Mucosa of descending colon (tissue), 3 donors: ENCODE measurements at regions not wholly inside any gene's neighbourhood (a gene's known extent, or its start where the extent isn't known, plus 50 kb on each side); places are given as distances from the start of the nearest gene placed in this dataset.
"Not testable (repeated sequence)": the region's sequence is repeated elsewhere in the genome, so short reads cannot be mapped to it uniquely, and the experiment has no call there.

Source experiments
- ATAC-seq: fragments of 200-7000 bp; cut with Tn5 transposase; one replicate; pipeline ENCODE4 v1.9.1; 2020; ENCODE audit warnings: mild to moderate bottlenecking, moderate library complexity
- DNase-seq, 3 donors: peaks; one replicate each; pipeline ENCODE4 v3.0.0-alpha.2; 2020
- H3K36me3 ChIP-seq: fragments of 200-600 bp; one replicate; pipeline ENCODE4 v1.8.0; 2021; ENCODE audit warnings: low read depth, mild to moderate bottlenecking
- H3K4me1 ChIP-seq: fragments of 200-600 bp; one replicate; pipeline ENCODE4 v1.8.0; 2021; ENCODE audit warnings: low read depth, mild to moderate bottlenecking
- H3K4me3 ChIP-seq: fragments of 200-600 bp; one replicate; pipeline ENCODE4 v1.8.0; 2021; ENCODE audit warnings: mild to moderate bottlenecking
- H3K9me3 ChIP-seq: fragments of 200-600 bp; one replicate; pipeline ENCODE4 v1.8.0; 2021; ENCODE audit warnings: mild to moderate bottlenecking
- CTCF ChIP-seq: fragments of 200-600 bp; IDR thresholded peaks from one replicate; pipeline ENCODE4 v1.8.0; 2022; ENCODE audit warnings: antibody characterized with exemption, mild to moderate bottlenecking
- intact Hi-C, 2 donors: fragments of 100-400 bp; cut with DNase I in 1 of 2; cut with micrococcal nuclease in 1 of 2; formaldehyde crosslinking; loops; one replicate each; pipeline versions ENCODE4 v1.11.0 to v1.11.1; 2022; cut with DNase I, micrococcal nuclease
- donor health status: DM: no; HTN: no; CAD: no; lungs with moderate emphysema.
- donor health status: DM: no; HTN: no; CAD: no.
- donor health status: DM: no; HTN: yes; CAD: no.

- intact Hi-C loops: no loop called here
- no peak for DNase-seq
- no peak overlapping the region for H3K4me3 ChIP-seq
- no peaks in the 10 kb centered on the region for H3K4me1 ChIP-seq
- H3K9me3 ChIP-seq: no peaks in the 10 kb centered on the region
- ATAC-seq: no peak
- H3K36me3 ChIP-seq: no peaks in the 10 kb centered on the region
- no peak for TF ChIP-seq CTCF
Observed at GRCh38 chr14:57046175-57046574, 222.5 kb downstream of the EXOC5 start.

DNA sequence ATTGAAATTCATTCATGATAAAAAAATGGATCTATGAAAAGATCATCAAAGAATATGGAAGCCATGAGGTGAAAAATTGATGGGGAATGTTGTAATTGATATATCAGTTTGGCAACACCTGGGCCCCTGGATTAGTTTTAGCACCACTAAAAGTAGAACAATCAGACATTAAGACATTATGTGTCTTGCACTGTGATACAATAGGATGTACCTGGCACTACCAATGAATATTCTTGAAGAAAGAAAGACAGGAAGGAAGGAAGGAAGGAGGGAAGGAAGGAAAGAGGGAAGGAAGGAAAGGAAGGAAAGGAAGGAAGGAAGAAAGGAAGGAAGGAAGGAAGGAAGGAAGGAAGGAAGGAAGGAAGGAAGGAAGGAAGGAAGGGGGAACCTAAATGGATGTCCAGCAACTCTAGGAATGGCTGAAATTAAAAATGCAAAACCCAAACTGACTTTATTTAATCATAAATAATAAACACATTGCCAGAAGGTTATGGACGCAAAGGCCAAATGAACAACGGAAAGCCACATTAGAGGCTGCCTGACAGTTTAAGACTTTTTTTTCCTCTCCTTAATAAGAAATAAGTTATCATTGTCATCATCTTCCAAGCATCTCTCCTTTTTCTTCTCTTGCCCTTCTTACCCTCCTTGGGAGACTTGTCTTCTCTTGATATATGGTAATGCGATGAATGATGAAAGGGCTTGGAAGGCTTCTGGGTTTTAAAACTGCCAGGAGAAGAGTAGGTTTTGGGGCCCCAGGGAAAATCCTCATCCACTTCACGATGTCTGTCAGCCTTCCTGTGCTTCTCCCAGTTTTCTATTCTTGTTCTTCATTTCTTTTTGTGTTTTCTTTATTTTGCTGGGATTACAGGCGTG lies 224.4 kb downstream of the EXOC5 start:
- H3K36me3 ChIP-seq, H3K4me3 ChIP-seq, DNase-seq, H3K9me3 ChIP-seq, intact Hi-C loops, ATAC-seq, H3K4me1 ChIP-seq: not testable (repeated sequence)

GRCh38 chr14:57038689-57039088 lies 228.4 kb upstream of the OTX2 start:
- intact Hi-C loops: no loop called here
- no peaks in the 10 kb centered on the region for H3K4me1 ChIP-seq
- no peak for DNase-seq
- no peaks in the 10 kb centered on the region for H3K36me3 ChIP-seq
- no peak for ATAC-seq
- H3K9me3 ChIP-seq: no peaks in the 10 kb centered on the region
- no peak overlapping the region for H3K4me3 ChIP-seq
- no peak for TF ChIP-seq CTCF

- Histone ChIP-seq H3K36me3 (no peaks in the 10 kb centered on the region), H3K4me3 (no peak overlapping the region), H3K9me3 (no peaks in the 10 kb centered on the region), H3K4me1 (no peaks in the 10 kb centered on the region)
- intact Hi-C loops: no loop called here
- no peak for TF ChIP-seq CTCF
- DNase-seq: no peak
- no peak for ATAC-seq
Observed at GRCh38 chr14:57031474-57031873, 221.2 kb upstream of the OTX2 start.

- DNase-seq (no peak), ATAC-seq (no peak)
- intact Hi-C loops: no loop called here
- no peak overlapping the region for H3K4me3 ChIP-seq
- H3K36me3 ChIP-seq: no peaks in the 10 kb centered on the region
- no peak for TF ChIP-seq CTCF
- H3K4me1 ChIP-seq: no peaks in the 10 kb centered on the region
- H3K9me3 ChIP-seq: no peaks in the 10 kb centered on the region
Observed at GRCh38 chr14:57029620-57030253, 219.5 kb upstream of the OTX2 start.

DNA sequence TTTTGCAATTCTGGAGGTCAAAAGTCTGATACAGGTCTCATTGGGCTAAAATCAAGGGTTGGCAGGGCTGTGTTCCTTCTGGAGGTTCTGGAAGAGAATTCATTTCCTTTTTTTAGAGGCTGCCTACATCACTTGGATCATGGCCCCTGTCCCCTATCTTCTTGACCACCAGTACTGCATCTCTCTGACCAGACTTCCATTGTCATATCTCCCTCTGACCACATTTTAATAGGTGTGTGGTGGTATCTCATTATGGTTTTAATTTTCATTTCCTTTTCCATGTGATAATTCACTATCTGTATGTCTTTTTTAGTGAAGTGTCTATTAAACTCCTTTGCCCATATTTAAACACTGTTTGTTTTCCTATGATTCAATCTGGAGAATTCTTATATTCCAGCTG lies 215.2 kb upstream of the OTX2 start:
- no peaks in the 10 kb centered on the region for H3K36me3 ChIP-seq
- H3K4me3 ChIP-seq: no peak overlapping the region
- DNase-seq: no peak
- no peaks in the 10 kb centered on the region for H3K4me1 ChIP-seq
- no peaks in the 10 kb centered on the region for H3K9me3 ChIP-seq
- no peak for ATAC-seq
- intact Hi-C loops: no loop called here
- no peak for TF ChIP-seq CTCF
